ENCODE measurements at regions not wholly inside any gene's neighbourhood (a gene's known extent, or its start where the extent isn't known, plus 50 kb on each side); places are given as distances from the start of the nearest gene placed in this dataset.
A peak's percentile ranks its signal among the peaks of the same experiment; 100 is the strongest.

DNA sequence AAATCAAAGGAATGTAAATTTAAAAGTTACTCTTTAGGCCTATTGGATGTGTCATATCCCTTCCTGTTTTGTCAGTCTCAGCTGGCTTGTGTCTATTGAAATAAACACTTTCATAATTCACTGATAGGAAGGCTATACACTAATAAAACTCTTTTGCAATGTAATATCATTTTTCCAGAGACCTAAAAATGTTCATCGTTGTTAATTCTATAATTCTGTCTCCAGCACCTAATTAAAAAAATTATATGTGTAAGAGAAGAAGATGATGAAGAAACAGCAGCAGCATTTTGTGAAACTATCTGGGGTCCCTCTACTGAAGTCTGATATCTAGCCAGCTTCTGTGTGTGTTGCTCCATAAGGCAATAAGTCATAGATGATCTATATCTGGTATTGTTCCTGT is 602.7 kb downstream of the ETV1 start:
- in situ Hi-C loops (cut with HindIII; ENCODE audit: low sequenced_read_pairs): no loop called here

GRCh38 chr7:13407911-13408310 is 581.6 kb downstream of the ETV1 start:
- H3K4me3 ChIP-seq (ENCODE audit: low read depth, low read length): no peak overlapping the region
- in situ Hi-C loops (cut with HindIII; ENCODE audit: low sequenced_read_pairs): no loop called here
- no peak for TF ChIP-seq CTCF (IDR thresholded peaks at IDR 0.05; ENCODE audit: low read depth, low read length)
- no peak for DNase-seq (ENCODE audit: low read depth, low spot score)

More for the DNA sequence above, 602.7 kb downstream of the ETV1 start:
- no peak for TF ChIP-seq CTCF (IDR thresholded peaks at IDR 0.05; ENCODE audit: low read depth, low read length)
- DNase-seq (ENCODE audit: low read depth, low spot score): no peak
- no peak overlapping the region for H3K4me3 ChIP-seq (ENCODE audit: low read depth, low read length)

DNA sequence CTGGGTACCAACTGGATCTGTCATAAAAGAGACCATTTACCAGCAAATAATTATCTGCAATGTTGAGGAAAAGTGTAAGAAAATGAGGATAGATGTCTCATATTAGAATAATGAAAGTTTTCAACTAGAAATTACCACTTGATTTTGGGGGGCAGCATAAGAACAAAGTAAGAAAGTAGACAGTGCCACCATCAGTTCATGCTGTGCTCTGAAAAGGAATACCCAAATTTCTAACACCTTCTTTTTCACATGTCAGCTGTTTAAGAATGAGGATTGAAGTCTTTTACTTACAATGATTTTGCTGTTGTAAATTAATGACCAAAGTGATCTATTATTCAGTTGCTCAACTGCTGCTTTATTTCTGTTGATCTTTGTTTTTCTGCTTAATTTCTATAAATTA is 578.3 kb downstream of the ETV1 start:
- no peak for TF ChIP-seq CTCF (IDR thresholded peaks at IDR 0.05; ENCODE audit: low read depth, low read length)
- no peak for DNase-seq (ENCODE audit: low read depth, low spot score)
- no peak overlapping the region for H3K4me3 ChIP-seq (ENCODE audit: low read depth, low read length)
- in situ Hi-C loops (cut with HindIII; ENCODE audit: low sequenced_read_pairs): no loop called here

GRCh38 chr7:13411636-13412035 is 577.8 kb downstream of the ETV1 start:
- no peak overlapping the region for H3K4me3 ChIP-seq (ENCODE audit: low read depth, low read length)

DNA sequence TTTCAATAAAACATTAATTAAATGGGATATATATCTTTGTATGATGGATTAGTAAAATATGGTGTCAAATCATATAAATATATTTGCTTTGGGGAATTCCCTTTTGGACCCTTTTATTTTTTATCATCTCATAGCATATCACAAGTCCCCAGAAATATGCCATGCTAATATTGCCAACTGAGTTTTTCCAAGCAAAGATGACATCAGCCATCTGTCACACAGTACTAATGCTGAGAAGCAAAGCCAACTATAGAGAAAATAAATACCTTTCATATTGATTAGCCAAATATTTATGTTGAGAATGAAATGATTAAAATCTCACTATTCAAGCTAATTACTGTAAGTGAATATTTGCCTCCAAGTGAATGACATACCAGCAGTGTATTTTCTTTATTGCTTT is 575.3 kb downstream of the ETV1 start:
- H3K4me3 ChIP-seq (ENCODE audit: low read depth, low read length): no peak overlapping the region
- DNase-seq (ENCODE audit: low read depth, low spot score): no peak
- in situ Hi-C loops (cut with HindIII; ENCODE audit: low sequenced_read_pairs): no loop called here
- no peak for TF ChIP-seq CTCF (IDR thresholded peaks at IDR 0.05; ENCODE audit: low read depth, low read length)

More at GRCh38 chr7:13411636-13412035, 577.8 kb downstream of the ETV1 start:
- in situ Hi-C loops (cut with HindIII; ENCODE audit: low sequenced_read_pairs): no loop called here
- DNase-seq (ENCODE audit: low read depth, low spot score): no peak
- TF ChIP-seq CTCF (IDR thresholded peaks at IDR 0.05; ENCODE audit: low read depth, low read length): no peak

DNA sequence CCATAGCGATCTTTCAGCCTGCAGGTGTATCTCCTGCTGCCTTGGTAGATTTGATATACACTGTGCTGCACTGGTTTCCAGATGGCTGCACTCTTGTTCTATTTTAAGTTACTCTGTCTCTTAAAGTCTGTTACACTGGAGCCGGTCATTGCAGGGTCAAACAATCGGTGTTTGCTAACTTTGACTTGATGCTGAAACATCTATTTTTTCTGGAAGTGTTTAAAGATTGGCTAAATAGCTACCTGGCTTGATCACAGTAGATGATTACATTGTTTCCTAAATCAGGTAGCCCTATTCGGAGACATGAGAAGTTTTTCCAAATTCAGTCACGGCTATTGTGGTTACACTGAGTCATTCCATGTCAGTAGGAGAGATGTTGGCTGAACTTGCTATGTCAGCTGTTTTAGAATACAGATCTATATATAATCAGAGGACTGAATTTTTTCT is 574.8 kb downstream of the ETV1 start:
- DNase-seq (ENCODE audit: low read depth, low spot score): peak; percentile 56
- no peak overlapping the region for H3K4me3 ChIP-seq (ENCODE audit: low read depth, low read length)
- TF ChIP-seq CTCF (IDR thresholded peaks at IDR 0.05; ENCODE audit: low read depth, low read length): no peak
- in situ Hi-C loops (cut with HindIII; ENCODE audit: low sequenced_read_pairs): no loop called here

DNA sequence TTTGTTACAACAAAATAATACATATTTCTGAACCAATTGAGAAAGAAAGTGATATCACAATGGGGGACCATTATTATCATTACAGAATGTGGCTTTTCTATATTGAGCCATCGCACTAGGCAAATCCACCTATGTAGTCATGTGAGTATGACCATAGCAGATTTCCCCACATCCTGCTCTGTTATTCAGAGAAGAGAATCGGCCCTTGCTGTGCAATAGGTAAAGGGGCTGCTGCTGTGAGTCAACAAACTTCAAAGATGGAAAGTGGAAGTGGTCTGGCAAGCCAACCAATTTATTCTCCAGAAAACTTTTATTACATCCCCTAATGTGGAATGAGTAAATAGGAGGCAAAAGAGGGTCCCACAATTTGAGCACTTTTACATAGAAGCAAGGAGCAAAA is 573.4 kb downstream of the ETV1 start:
- no peak overlapping the region for H3K4me3 ChIP-seq (ENCODE audit: low read depth, low read length)
- no peak for DNase-seq (ENCODE audit: low read depth, low spot score)
- in situ Hi-C loops (cut with HindIII; ENCODE audit: low sequenced_read_pairs): no loop called here
- TF ChIP-seq CTCF (IDR thresholded peaks at IDR 0.05; ENCODE audit: low read depth, low read length): no peak
